GM18505 (cell line): ENCODE measurements at regions not wholly inside any gene's neighbourhood (a gene's known extent, or its start where the extent isn't known, plus 50 kb on each side); places are given as distances from the start of the nearest gene placed in this dataset.
"Not testable (repeated sequence)": the region's sequence is repeated elsewhere in the genome, so short reads cannot be mapped to it uniquely, and the experiment has no call there.

Source experiments
- ATAC-seq: cut with Tn5 transposase; IDR thresholded peaks from one replicate; pipeline ENCODE4 v1.9.1; 2021; ENCODE audit not compliant: unreplicated experiment
- POLR2A ChIP-seq: IDR thresholded peaks from 4 replicates; pipeline ENCODE4 v1.6.1; 2011; ENCODE audit warnings: borderline replicate concordance; ENCODE audit not compliant: insufficient read depth, insufficient read length; ENCODE audit errors: extremely low read depth

GRCh38 chr11:119566319-119566718, 143.3 kb upstream of the THY1 start:
- no peak for TF ChIP-seq POLR2A

GRCh38 chr11:119565693-119566092, 142.7 kb upstream of the THY1 start:
- ATAC-seq = not testable (repeated sequence)

More at GRCh38 chr11:119566319-119566718, 143.3 kb upstream of the THY1 start:
- no peak for ATAC-seq

- TF ChIP-seq POLR2A = no peak
- ATAC-seq = no peak
Measured at GRCh38 chr11:119560961-119561360, 138.0 kb upstream of the THY1 start.

- no peak for ATAC-seq
- no peak for TF ChIP-seq POLR2A
Measured at GRCh38 chr11:119560291-119560690, 137.3 kb upstream of the THY1 start.

GRCh38 chr11:119552106-119552485, 129.1 kb upstream of the THY1 start:
- no peak for ATAC-seq
- TF ChIP-seq POLR2A = no peak

- TF ChIP-seq POLR2A = no peak
- ATAC-seq = no peak
Measured at GRCh38 chr11:119551420-119552105, 128.6 kb upstream of the THY1 start.

- TF ChIP-seq POLR2A = no peak
- ATAC-seq = no peak
Measured at GRCh38 chr11:119550053-119550752, 127.2 kb upstream of the THY1 start.

GRCh38 chr11:119547511-119547910, 124.5 kb upstream of the THY1 start:
- no peak for ATAC-seq
- TF ChIP-seq POLR2A = no peak

GRCh38 chr11:119545978-119546915, 123.3 kb upstream of the THY1 start:
- no peak for TF ChIP-seq POLR2A
- ATAC-seq = no peak

GRCh38 chr11:119540370-119541125, 117.6 kb upstream of the THY1 start:
- ATAC-seq = no peak
- TF ChIP-seq POLR2A = no peak

GRCh38 chr11:119539583-119539982, 116.6 kb upstream of the THY1 start:
- TF ChIP-seq POLR2A = no peak
- ATAC-seq = no peak

- no peak for TF ChIP-seq POLR2A
- no peak for ATAC-seq
Measured at GRCh38 chr11:119538753-119539152, 115.8 kb upstream of the THY1 start.
